Neural cell (in vitro differentiated cells): ENCODE measurements at regions not wholly inside any gene's neighbourhood (a gene's known extent, or its start where the extent isn't known, plus 50 kb on each side); places are given as distances from the start of the nearest gene placed in this dataset.

Experiments
- SMC3 ChIP-seq: fragments of 450-650 bp; conservative IDR thresholded peaks from 2 replicates; pipeline ENCODE4 v1.6.1; 2014; ENCODE audit warnings: antibody characterized with exemption, mild to moderate bottlenecking, moderate library complexity; ENCODE audit not compliant: poor library complexity
- TF ChIP-seq, protein P1 (sequence below): fragments of 450-650 bp; IDR thresholded peaks from 2 replicates; pipeline ENCODE4 v1.5.1; 2014; ENCODE audit warnings: antibody characterized with exemption, mild to moderate bottlenecking, moderate library complexity; ENCODE audit not compliant: poor library complexity, severe bottlenecking
- TF ChIP-seq, protein P2 (sequence below): IDR thresholded peaks from 2 replicates; pipeline ENCODE4 v1.6.1; 2012; ENCODE audit warnings: borderline replicate concordance

DNA sequence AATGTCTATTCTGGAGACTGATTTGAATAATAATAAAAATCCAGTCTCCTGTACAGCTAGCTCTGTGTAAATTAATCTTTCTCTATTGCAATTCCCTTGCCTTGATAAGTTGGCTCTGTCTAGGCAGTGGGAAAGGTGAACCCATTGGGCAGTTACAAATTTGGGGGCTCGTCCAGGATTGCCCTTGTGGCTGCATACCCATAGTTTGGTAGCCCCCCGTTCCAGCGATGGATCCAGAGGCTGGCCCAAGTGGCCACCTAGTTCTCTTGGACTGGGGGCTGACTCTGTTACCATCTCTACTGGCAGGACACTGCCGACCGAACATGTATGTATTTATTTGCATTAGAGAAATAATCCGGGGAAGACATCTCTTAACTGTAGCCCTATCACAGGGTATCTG, 326.2 kb upstream of the PDGFD start:
- TF ChIP-seq, protein P1, sequence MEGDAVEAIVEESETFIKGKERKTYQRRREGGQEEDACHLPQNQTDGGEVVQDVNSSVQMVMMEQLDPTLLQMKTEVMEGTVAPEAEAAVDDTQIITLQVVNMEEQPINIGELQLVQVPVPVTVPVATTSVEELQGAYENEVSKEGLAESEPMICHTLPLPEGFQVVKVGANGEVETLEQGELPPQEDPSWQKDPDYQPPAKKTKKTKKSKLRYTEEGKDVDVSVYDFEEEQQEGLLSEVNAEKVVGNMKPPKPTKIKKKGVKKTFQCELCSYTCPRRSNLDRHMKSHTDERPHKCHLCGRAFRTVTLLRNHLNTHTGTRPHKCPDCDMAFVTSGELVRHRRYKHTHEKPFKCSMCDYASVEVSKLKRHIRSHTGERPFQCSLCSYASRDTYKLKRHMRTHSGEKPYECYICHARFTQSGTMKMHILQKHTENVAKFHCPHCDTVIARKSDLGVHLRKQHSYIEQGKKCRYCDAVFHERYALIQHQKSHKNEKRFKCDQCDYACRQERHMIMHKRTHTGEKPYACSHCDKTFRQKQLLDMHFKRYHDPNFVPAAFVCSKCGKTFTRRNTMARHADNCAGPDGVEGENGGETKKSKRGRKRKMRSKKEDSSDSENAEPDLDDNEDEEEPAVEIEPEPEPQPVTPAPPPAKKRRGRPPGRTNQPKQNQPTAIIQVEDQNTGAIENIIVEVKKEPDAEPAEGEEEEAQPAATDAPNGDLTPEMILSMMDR = no peak
- TF ChIP-seq SMC3 = no peak
- TF ChIP-seq, protein P2, sequence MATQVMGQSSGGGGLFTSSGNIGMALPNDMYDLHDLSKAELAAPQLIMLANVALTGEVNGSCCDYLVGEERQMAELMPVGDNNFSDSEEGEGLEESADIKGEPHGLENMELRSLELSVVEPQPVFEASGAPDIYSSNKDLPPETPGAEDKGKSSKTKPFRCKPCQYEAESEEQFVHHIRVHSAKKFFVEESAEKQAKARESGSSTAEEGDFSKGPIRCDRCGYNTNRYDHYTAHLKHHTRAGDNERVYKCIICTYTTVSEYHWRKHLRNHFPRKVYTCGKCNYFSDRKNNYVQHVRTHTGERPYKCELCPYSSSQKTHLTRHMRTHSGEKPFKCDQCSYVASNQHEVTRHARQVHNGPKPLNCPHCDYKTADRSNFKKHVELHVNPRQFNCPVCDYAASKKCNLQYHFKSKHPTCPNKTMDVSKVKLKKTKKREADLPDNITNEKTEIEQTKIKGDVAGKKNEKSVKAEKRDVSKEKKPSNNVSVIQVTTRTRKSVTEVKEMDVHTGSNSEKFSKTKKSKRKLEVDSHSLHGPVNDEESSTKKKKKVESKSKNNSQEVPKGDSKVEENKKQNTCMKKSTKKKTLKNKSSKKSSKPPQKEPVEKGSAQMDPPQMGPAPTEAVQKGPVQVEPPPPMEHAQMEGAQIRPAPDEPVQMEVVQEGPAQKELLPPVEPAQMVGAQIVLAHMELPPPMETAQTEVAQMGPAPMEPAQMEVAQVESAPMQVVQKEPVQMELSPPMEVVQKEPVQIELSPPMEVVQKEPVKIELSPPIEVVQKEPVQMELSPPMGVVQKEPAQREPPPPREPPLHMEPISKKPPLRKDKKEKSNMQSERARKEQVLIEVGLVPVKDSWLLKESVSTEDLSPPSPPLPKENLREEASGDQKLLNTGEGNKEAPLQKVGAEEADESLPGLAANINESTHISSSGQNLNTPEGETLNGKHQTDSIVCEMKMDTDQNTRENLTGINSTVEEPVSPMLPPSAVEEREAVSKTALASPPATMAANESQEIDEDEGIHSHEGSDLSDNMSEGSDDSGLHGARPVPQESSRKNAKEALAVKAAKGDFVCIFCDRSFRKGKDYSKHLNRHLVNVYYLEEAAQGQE = no peak
